Peyer's patch (tissue), 4 donors: ENCODE measurements at regions not wholly inside any gene's neighbourhood (a gene's known extent, or its start where the extent isn't known, plus 50 kb on each side); places are given as distances from the start of the nearest gene placed in this dataset.

ENCODE experiments used
- POLR2A ChIP-seq, 2 donors: fragments of 450-650 bp; IDR thresholded peaks; one replicate each; pipeline ENCODE4 v1.5.1; 2017; ENCODE audit warnings: antibody characterized with exemption in 2 of 2, mild to moderate bottlenecking in 2 of 2, moderate library complexity in 2 of 2
- TF ChIP-seq, protein P1 (sequence below), 6 experiments: fragments of 450-650 bp in 4 of 6; fragments of 200-600 bp in 2 of 6; sonication (generic) in 1 of 6; IDR thresholded peaks; one replicate each; pipeline ENCODE4 v1.5.1; 2017 to 2019; ENCODE audit warnings: antibody characterized with exemption in 6 of 6, mild to moderate bottlenecking in 3 of 6, moderate library complexity in 1 of 6

DNA sequence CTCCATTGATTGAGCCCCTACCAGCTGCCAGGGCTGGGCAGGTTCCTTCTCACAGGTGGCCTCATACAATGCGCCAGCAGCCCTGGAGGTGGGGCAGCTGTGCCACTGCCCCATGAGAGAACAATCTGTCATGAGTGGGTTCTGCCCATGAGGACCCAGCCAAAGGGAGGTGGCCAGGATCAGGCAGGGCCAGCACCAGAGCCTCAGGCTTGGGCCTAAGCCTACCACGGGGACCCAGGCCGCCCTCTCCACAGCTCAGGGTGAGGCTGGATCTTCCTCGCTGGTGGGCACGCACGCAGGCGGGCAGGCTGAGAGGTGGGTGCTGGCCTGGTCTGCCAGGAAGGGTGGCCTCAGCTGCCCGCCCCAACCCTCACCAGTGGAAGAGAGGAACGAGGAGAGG, 110.7 kb downstream of the KIF26A start:
- TF ChIP-seq POLR2A (IDR thresholded peaks at IDR 0.05), result no peak
- TF ChIP-seq, protein P1, sequence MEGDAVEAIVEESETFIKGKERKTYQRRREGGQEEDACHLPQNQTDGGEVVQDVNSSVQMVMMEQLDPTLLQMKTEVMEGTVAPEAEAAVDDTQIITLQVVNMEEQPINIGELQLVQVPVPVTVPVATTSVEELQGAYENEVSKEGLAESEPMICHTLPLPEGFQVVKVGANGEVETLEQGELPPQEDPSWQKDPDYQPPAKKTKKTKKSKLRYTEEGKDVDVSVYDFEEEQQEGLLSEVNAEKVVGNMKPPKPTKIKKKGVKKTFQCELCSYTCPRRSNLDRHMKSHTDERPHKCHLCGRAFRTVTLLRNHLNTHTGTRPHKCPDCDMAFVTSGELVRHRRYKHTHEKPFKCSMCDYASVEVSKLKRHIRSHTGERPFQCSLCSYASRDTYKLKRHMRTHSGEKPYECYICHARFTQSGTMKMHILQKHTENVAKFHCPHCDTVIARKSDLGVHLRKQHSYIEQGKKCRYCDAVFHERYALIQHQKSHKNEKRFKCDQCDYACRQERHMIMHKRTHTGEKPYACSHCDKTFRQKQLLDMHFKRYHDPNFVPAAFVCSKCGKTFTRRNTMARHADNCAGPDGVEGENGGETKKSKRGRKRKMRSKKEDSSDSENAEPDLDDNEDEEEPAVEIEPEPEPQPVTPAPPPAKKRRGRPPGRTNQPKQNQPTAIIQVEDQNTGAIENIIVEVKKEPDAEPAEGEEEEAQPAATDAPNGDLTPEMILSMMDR (IDR thresholded peaks at IDR 0.05), result no peak
